ENCODE measurements at regions not wholly inside any gene's neighbourhood (a gene's known extent, or its start where the extent isn't known, plus 50 kb on each side); places are given as distances from the start of the nearest gene placed in this dataset.
A peak's percentile ranks its signal among the peaks of the same experiment; 100 is the strongest.

GRCh38 chr3:140822401-140823047 is 119.1 kb upstream of the SLC25A36 start:
- Histone ChIP-seq H3K27ac (ENCODE audit: low read depth, low read length) (no peak overlapping the region), H3K4me1 (ENCODE audit: control insufficient read depth, insufficient read depth, low read length) (peaks cover 14% of the 10 kb centered on the region), H3K9ac (ENCODE audit: extremely low read depth, low read length, poor library complexity, severe bottlenecking) (no peak overlapping the region), H3K9me3 (ENCODE audit: control insufficient read depth, low read length) (no peaks in the 10 kb centered on the region), H3K4me3 (ENCODE audit: low read length) (peak overlapping the region; percentile 25), H3K36me3 (ENCODE audit: control insufficient read depth, insufficient read depth, low read length) (no peaks in the 10 kb centered on the region), H3K27me3 (ENCODE audit: control insufficient read depth, insufficient read depth, low read length, poor library complexity, severe bottlenecking) (no peaks in the 10 kb centered on the region)
- H3K9me3 Mint-ChIP-seq, result peaks cover 2% of the 10 kb centered on the region
- no peak overlapping the region for H3K27ac Mint-ChIP-seq
- 35 to 65% methylated on average over 2 to 3 of the region's 3 CpGs for WGBS, 2 experiments (ENCODE audit: insufficient coverage in 1 of 2, insufficient read length in 1 of 2)
- no peak for DNase-seq
- peaks cover 8% of the 10 kb centered on the region for H3K27me3 Mint-ChIP-seq (ENCODE audit: insufficient read depth)
- no peak overlapping the region for H3K4me3 Mint-ChIP-seq
- peaks cover 13% of the 10 kb centered on the region for H3K4me1 Mint-ChIP-seq
- H3K36me3 Mint-ChIP-seq (ENCODE audit: low read depth), result no peaks in the 10 kb centered on the region
- no peak for TF ChIP-seq CTCF (conservative IDR thresholded peaks at IDR 0.05)

- H3K9me3 ChIP-seq (ENCODE audit: control insufficient read depth, low read length), result no peaks in the 10 kb centered on the region
- H3K36me3 ChIP-seq (ENCODE audit: control insufficient read depth, insufficient read depth, low read length), result no peaks in the 10 kb centered on the region
- 86 to 94% methylated on average over 1 of the region's 1 CpG for whole genome bisulfite sequencing, 2 experiments (ENCODE audit: insufficient coverage in 1 of 2, insufficient read length in 1 of 2)
- H3K9me3 Mint-ChIP-seq, result peaks cover 2% of the 10 kb centered on the region
- no peaks in the 10 kb centered on the region for H3K27me3 ChIP-seq (ENCODE audit: control insufficient read depth, insufficient read depth, low read length, poor library complexity, severe bottlenecking)
- TF ChIP-seq CTCF (conservative IDR thresholded peaks at IDR 0.05), result peak; percentile 51
- H3K4me3 Mint-ChIP-seq, result no peak overlapping the region
- peaks cover 13% of the 10 kb centered on the region for H3K4me1 Mint-ChIP-seq
- H3K4me3 ChIP-seq (ENCODE audit: low read length), result peak overlapping the region; percentile 25
- peaks cover 14% of the 10 kb centered on the region for H3K4me1 ChIP-seq (ENCODE audit: control insufficient read depth, insufficient read depth, low read length)
- no peaks in the 10 kb centered on the region for H3K36me3 Mint-ChIP-seq (ENCODE audit: low read depth)
- DNase-seq, result peak; percentile 51
- no peak overlapping the region for H3K27ac ChIP-seq (ENCODE audit: low read depth, low read length)
- H3K9ac ChIP-seq (ENCODE audit: extremely low read depth, low read length, poor library complexity, severe bottlenecking), result no peak overlapping the region
- H3K27me3 Mint-ChIP-seq (ENCODE audit: insufficient read depth), result peaks cover 8% of the 10 kb centered on the region
- H3K27ac Mint-ChIP-seq, result peak overlapping the region; percentile 12
These were observed 118.5 kb upstream of the SLC25A36 start for GRCh38 chr3:140823106-140823505.

GRCh38 chr3:140827894-140828293 is 113.7 kb upstream of the SLC25A36 start:
- H3K27me3 Mint-ChIP-seq (ENCODE audit: insufficient read depth), result peaks cover 3% of the 10 kb centered on the region
- no peaks in the 10 kb centered on the region for H3K27me3 ChIP-seq (ENCODE audit: control insufficient read depth, insufficient read depth, low read length, poor library complexity, severe bottlenecking)
- H3K4me1 ChIP-seq (ENCODE audit: control insufficient read depth, insufficient read depth, low read length), result peaks cover 5% of the 10 kb centered on the region
- WGBS, 2 experiments (ENCODE audit: insufficient coverage in 1 of 2, insufficient read length in 1 of 2), result 75 to 96% methylated on average over 1 of the region's 1 CpG
- no peaks in the 10 kb centered on the region for H3K9me3 ChIP-seq (ENCODE audit: control insufficient read depth, low read length)
- no peak overlapping the region for H3K4me3 Mint-ChIP-seq
- no peak for DNase-seq
- H3K9me3 Mint-ChIP-seq, result peaks cover 2% of the 10 kb centered on the region
- no peaks in the 10 kb centered on the region for H3K36me3 Mint-ChIP-seq (ENCODE audit: low read depth)
- no peaks in the 10 kb centered on the region for H3K36me3 ChIP-seq (ENCODE audit: control insufficient read depth, insufficient read depth, low read length)
- H3K4me1 Mint-ChIP-seq, result peaks cover 7% of the 10 kb centered on the region
- H3K9ac ChIP-seq (ENCODE audit: extremely low read depth, low read length, poor library complexity, severe bottlenecking), result no peak overlapping the region
- TF ChIP-seq CTCF (conservative IDR thresholded peaks at IDR 0.05), result no peak
- no peak overlapping the region for H3K27ac Mint-ChIP-seq
- H3K27ac ChIP-seq (ENCODE audit: low read depth, low read length), result no peak overlapping the region
- no peak overlapping the region for H3K4me3 ChIP-seq (ENCODE audit: low read length)

All from endodermal cell (in vitro differentiated cells).